NCI-H1694 (cell line): ENCODE measurements at regions not wholly inside any gene's neighbourhood (a gene's known extent, or its start where the extent isn't known, plus 50 kb on each side); places are given as distances from the start of the nearest gene placed in this dataset.
"Not testable (repeated sequence)": the region's sequence is repeated elsewhere in the genome, so short reads cannot be mapped to it uniquely, and the experiment has no call there.

ENCODE experiments used
- DNase-seq: peaks from one replicate; lab custom pipeline; 2025; lab: John Stamatoyannopoulos, UW

- DNase-seq: no peak
Observed at GRCh38 chr7:91568138-91568537, 303.9 kb downstream of the FZD1 start.

GRCh38 chr7:91569728-91570457, 305.7 kb downstream of the FZD1 start:
- no peak for DNase-seq

GRCh38 chr7:91570560-91570959, 306.3 kb downstream of the FZD1 start:
- no peak for DNase-seq

DNA sequence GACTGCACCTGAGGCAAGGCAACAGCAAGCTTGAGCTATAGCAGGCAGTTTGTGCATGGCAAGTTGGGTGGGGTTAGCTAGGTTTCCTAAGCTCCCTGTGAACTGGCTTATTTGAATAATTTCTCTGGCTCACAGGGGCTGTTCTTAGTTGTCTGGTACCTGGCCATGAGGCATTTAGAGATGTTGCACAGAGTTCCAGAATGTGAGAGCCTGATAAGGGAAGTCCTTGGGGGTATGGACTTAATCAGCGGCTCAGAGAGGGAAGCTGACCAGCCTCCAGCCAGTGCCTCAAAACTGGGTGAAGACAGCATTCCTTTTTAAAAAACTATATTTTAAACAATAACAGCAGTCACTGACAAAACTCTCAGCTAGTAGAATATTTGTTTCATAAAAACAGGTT, 307.4 kb downstream of the FZD1 start:
- DNase-seq: no peak

DNA sequence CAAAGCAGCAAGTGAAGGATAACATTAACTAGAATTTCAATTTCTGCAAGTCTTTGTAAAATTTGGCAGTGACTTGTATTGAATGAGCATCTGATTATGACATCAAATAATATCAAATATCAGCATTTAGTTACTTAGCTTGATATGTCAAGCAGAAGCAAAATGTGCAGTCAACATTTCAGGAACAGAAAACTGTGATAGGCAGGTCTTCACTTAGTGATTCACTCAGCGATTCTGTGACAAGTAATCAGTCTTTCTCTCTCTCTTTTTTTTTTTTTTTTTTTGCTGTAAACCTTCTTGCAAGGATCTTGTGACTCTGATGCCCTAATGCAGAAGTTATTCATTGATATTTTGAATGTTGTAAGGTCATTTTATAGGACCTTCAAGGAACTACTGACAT, 307.1 kb downstream of the MTERF1 start:
- no peak for DNase-seq

GRCh38 chr7:91576459-91576858, 304.0 kb downstream of the MTERF1 start:
- DNase-seq: not testable (repeated sequence)

DNA sequence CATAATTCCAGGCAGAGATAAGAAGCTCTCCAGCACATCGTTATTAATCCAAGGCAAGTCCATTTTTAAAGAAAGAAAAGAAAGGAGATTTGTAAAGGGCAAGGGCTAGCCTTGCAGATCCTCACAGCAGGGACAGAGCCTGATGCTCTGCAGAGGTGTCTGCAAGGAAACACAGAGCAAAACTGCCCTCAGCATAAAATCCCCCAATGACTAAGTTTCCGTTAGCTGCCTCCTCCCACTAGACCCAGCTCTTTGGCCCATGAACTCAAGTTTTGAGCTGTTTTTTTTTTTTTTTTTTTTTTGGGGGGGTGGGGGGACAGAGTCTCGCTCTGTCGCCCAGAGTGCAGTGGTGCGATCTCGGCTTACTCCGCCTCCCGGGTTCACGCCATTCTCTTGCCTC, 300.7 kb downstream of the MTERF1 start:
- DNase-seq: no peak

DNA sequence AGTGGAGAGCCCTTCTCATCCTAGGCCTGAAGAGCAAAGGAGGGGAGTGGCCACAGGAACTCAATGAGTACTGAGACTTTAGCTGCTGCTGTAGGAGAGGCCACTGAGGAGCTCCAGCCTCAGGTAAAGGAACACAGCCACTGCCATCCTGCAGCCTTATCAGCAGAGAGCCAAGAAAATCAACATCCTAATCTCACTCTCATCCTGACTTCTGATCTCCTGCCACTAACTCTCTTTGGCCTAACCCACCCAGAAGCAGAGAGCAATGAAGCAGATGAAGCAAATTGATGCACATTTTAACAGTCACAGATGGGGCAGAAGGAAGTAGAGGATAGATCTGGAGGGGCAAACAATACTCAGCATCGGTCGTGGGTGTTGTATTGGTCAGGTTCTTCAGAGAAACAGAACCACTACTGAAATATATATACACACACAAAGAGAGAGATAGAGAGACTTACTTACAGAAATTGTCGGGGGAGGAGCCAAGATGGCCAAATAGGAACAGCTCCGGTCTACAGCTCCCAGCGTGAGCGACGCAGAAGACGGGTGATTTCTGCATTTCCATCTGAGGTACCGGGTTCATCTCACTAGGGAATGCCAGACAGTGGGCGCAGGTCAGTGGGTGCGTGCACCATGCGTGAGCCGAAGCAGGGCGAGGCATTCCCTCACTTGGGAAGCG, 297.6 kb downstream of the MTERF1 start:
- no peak for DNase-seq

- no peak for DNase-seq
Observed at GRCh38 chr7:91596287-91596686, 284.2 kb downstream of the MTERF1 start.

DNA sequence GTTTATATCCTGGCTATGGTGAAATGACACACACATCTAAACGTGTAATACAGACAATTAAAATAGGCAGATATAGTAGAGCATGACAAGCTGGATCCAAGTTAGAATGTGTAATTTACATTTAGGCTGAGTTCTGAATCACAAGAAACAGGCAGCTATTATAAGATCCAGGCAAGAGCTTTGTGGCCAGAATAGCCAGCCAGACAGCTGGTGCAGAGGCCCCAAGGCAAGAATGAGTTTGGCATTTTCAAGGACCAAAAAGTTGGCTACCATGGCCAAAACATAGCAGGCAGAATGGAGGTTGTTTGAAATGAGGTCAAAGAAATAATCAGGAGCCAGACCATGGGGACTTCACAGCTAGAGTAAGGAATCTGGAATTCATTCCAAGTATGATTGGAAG, 281.7 kb downstream of the MTERF1 start:
- DNase-seq: no peak

DNA sequence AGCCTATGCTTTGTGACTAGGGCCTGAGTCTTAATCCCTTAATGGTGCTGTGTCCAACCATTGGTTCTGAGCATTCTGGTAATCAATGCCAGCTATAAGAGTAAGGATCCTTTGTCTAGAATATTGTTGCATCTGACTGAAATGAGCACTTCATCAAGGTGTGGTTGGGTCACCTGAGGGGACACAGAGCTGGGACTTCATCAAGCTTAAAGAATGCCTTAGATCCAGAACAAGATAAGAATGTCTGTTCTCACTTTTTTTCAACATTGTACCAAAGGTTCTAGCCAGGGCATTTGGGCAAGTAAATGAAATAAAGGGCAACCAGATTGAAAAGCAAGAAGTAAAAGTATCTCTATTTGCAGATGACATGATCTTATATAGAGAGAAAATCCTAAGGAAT, 280.4 kb downstream of the MTERF1 start:
- no peak for DNase-seq

GRCh38 chr7:91603707-91604106, 276.8 kb downstream of the MTERF1 start:
- no peak for DNase-seq

GRCh38 chr7:91608606-91609005, 271.9 kb downstream of the MTERF1 start:
- DNase-seq: no peak

DNA sequence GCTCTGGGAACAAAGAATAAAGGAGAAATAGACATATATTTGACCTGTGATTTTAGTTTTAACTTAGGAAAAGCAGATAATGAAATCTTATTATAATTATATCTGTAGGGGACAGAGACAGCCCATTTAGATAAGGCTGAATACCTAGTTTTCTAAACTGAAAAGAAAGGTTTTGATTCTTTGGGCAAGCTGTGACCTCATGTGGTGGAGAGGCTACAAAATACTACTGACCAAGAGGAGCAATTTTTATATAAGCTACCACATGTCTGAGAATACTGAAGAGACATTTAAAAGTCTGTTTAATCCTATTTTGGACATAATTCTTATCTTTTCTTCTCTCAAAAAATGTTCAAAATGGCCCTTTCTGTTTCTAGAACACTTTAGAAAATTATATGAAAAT, 271.0 kb downstream of the MTERF1 start:
- no peak for DNase-seq

DNA sequence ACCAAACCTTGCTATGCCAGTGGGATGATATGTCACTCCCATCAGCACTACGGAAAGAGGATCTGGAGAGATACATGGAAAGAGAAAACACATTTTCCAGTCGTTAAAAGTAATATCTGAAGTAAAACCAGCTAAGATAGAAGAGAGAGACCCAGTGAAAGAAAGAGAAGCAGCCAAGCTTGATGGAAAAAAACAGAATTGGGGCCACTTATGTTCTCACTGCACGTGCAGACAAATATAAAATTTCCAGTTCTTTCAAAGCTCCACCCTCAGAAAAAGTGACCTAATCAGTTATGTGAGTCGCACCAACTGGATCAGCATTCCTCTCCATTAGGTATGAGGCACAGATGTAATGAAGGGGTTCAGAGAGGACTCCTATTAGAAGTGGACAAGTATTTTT, 266.1 kb downstream of the MTERF1 start:
- no peak for DNase-seq

GRCh38 chr7:91618776-91619765, 261.4 kb downstream of the MTERF1 start:
- DNase-seq: no peak

DNA sequence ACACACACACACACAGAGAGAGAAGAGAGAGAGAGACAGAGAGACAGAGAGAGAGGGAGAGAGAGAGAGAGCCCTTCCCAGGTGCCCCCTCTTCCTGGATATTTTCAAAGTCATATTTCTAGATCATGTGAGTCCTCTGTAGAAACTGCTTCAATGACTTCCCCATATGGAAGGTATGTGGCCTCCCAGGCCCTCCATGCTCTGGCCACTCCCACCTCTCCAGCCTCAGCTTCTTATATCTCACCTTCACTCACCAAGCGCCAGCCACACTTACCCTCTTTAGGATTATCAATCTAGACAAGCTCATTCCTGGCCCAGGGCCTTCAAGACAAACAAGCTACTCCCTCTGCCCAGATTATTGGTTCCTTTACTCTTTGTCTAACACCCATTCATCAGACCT, 259.7 kb downstream of the MTERF1 start:
- no peak for DNase-seq

DNA sequence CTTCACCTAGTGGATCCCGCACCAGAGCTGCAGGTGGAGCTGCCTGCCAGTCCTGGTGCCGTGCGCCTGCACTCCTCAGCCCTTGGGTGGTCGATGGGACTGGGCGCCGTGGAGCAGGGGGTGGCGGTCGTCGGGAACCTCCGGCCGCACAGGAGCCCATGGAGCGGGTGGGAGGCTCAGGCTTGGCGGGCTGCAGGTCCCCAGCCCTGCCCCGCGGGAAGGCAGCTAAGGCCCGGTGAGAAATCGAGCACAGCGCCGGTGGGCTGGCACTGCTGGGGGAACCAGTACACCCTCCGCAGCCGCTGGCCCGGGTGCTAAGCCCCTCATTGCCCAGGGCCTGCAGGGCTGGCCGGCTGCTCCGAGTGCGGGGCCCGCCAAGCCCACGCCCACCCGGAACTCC, 253.2 kb downstream of the MTERF1 start:
- DNase-seq: not testable (repeated sequence)

DNA sequence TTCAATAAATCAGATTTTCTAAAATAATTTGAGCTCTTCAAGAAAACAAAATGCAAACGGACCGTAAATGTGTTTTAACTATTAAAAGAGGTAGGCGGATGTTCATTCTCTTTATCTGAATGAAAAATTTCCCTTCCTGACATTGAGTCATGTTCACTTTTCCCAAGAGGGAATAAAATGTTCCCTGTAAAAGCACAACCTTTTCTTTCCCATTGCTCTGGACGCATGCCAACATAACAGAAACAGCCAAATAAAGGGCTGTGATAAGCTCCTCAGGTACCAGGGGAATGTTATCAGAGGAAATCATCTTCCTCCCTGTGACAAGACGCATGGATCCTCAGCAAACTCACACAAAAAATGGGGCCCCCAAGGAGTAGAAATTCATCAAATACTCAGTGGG, 251.8 kb downstream of the MTERF1 start:
- DNase-seq: no peak

DNA sequence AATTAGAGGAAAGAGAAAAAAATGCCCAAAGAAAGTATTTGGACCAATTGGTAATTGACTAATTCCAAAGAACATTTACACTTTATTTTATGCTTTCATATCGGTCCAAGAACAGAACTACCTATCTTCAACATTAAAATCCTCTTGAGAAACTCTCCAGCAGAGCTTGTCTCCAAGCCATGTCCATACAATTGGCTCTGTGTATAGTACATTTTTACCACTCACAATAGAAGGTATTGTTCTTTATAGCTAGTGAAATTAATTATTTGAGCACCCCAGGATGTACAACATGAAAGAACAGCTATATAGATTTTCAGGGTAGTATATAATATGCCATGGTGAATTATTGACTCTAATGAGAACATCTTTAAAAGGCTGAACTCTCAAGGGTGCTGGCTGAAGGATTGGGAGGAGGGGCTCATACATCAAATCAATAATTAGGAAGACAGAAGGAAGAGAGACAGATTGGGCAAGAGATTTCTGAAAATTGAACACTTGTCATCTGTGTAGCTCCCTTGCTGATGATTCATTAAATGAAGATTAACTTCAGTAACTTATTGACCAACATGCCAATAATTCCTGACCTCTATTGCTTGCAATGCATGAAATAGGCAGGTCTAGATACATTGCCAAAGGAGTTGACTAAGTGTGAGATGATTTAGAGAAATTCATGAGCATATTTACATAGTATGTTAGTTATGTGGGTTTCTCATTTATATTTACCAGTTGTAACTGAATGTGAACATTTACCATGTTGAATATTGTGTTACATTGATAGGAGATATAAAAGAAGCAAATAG, 249.7 kb downstream of the MTERF1 start:
- no peak for DNase-seq

DNA sequence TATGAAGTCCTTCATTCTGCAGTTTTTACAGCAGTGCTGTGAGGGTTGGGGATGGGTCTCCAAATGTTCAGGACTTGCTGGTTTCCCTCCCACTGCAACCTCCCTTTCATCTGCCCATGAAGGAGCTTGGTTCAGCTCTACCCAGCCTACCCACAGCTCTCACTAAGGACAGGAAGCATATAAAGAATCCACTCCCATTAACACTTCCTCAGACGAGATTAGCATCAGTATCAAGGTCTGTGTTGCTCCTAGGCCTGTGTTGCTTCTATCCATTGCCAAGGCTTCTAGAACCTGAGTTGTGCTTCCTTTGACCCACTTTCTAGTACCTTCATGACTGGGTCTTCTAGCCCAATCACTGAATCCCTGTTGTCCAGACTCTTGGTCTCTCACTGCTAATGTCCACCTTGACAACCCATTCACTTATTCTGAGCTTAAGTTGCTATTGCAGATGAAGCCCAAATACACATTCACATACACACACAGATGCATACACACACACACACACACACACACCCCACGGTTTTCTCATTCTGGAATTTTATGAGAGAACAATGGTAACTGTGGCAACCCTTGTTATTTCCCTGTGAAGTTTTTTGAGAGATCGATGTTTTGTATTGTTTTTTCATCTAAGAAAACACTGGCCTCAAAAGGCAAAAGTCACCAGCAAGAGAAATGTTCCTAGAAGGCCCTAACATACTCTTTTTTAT, 248.1 kb downstream of the MTERF1 start:
- no peak for DNase-seq
